ENCODE measurements at regions not wholly inside any gene's neighbourhood (a gene's known extent, or its start where the extent isn't known, plus 50 kb on each side); places are given as distances from the start of the nearest gene placed in this dataset.
"Not testable (repeated sequence)": the region's sequence is repeated elsewhere in the genome, so short reads cannot be mapped to it uniquely, and the experiment has no call there.

DNA sequence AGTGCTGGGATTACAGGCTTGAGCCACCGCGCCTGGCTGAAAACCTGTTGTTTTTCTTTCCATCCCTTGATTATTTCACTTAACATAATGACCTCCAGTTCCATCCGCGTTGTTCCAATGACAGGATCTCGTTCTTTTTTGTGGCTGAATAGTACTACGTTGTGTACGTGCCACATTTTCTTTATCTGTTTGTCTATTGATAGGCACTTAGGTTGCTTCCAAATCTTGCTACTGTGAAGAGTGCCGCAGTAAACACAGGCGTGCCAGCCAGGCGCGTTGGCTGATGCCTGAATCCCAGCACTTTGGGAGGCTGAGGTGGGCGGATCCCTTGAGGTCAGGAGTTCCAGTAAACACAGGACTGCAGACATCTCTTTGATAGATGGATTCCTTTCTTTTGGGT is 165.1 kb downstream of the LAT start:
- DNase-seq; in situ Hi-C loops (cut with MboI; ENCODE audit: low pct_unique_long_range_greater_than_20kb, low sequenced_read_pairs): not testable (repeated sequence)

GRCh38 chr16:29148867-29149272 is 164.0 kb downstream of the LAT start:
- in situ Hi-C loops (cut with MboI; ENCODE audit: low pct_unique_long_range_greater_than_20kb, low sequenced_read_pairs) = no loop called here
- DNase-seq = peak; percentile 40

DNA sequence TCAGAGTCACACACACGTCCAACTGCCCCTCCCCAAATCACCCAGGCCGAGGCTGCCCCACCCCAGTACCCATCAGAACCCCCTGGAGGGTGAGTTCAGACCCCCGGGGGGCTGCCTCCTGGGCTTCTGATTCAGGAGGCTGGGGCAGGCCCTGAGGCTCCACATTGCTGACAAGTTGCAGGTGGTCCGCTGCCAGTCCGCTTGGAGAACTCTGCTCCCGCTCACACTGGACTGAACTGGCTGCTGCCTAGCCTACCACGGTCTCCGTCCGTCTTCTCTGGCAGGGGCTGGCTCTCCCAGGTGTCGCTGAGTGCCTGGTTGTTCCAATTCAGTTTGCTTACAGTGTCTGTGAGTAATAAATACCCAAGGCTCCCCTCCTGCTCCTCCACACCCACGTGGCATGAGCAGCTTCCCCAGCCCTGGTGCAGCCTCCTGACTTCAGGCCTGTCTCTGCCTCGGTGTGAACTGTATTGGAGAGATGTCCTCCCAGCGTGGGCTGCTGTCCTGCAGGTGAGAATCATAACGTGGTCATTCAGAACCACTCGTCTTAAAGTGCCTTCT is 163.4 kb downstream of the LAT start:
- no peak for DNase-seq
- in situ Hi-C loops (cut with MboI; ENCODE audit: low pct_unique_long_range_greater_than_20kb, low sequenced_read_pairs) = no loop called here

DNA sequence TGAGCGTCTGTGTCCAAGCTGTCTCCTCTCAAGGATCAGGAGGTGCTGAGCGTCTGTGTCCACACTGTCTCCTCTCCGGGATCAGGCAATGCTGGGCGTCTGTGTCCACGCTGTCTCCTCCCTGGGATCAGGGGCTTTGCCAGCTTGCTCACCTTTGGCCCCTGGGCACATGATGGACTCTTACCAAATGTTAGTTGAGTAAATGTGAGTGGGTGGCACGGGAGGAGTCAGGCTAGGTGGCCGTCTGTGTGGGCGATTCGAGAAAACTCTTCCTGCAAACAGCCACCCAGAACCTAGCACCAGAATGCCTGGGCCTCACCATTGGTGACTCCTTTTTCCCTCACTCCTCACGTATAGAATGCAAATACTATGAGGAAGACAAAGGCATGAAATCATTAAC is 162.9 kb downstream of the LAT start:
- in situ Hi-C loops (cut with MboI; ENCODE audit: low pct_unique_long_range_greater_than_20kb, low sequenced_read_pairs); DNase-seq: not testable (repeated sequence)

GRCh38 chr16:29146808-29147643 is 162.2 kb downstream of the LAT start:
- in situ Hi-C loops (cut with MboI; ENCODE audit: low pct_unique_long_range_greater_than_20kb, low sequenced_read_pairs); DNase-seq: not testable (repeated sequence)

DNA sequence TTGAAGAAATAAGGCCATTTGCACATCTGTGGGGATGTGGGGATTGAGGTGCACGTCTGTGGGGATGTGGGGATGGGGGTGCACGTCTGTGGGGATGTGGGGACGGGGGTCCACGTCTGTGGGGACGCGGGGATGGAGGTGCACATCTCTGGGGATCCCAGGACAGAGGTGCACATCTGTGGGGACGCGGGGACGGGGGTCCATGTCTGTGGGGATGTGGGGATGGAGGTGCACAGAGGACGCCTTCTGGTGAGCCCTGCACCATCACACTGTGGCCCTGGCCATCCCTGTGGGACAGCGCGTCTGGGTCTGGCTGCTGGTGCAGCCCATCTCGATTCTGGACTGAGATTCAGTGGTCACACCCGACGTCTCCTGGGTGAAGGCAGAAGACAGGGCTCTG is 161.4 kb downstream of the LAT start:
- no peak for DNase-seq
- in situ Hi-C loops (cut with MboI; ENCODE audit: low pct_unique_long_range_greater_than_20kb, low sequenced_read_pairs) = no loop called here

GRCh38 chr16:29145486-29146225 is 160.8 kb downstream of the LAT start:
- in situ Hi-C loops (cut with MboI; ENCODE audit: low pct_unique_long_range_greater_than_20kb, low sequenced_read_pairs); DNase-seq: not testable (repeated sequence)

DNA sequence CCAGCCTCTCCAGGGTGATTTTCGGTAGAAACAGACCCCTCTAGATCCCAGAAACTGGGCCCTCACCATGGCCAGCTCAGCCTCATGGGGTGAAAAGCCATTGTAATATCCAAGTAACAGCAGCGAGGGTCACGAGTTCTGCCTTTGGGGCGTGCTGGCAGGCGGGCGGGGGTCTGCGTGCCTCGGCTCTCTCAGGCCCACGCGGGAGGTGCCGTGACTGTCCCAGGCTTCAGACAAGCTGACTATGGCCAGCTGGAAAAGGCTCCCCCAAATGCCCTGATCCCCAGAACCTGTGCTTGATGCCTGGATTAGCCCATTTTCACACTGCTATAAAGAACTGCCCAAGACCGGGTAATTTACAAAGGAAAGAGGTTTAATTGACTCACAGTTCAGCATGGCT is 160.2 kb downstream of the LAT start:
- in situ Hi-C loops (cut with MboI; ENCODE audit: low pct_unique_long_range_greater_than_20kb, low sequenced_read_pairs); DNase-seq: not testable (repeated sequence)

DNA sequence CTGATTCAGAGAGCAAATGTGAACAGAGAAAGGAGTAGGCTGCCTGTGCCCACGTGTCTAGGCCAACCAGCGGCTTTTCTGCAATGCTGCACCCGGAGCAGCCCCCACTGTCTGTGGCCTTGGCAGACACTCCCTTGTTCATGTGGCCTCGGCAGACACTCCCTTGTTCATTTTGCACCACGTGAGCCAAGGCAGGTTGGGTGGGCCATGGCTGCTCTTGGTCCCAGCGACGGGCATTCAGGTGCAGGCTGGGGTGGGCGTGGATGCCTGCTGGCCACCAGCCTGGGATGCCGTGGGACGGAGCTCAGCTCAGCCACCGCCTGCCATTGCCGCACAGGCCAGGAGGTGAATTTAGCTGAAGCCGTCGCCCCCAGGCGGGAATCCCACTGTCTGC is 159.8 kb downstream of the LAT start:
- DNase-seq; in situ Hi-C loops (cut with MboI; ENCODE audit: low pct_unique_long_range_greater_than_20kb, low sequenced_read_pairs): not testable (repeated sequence)

DNA sequence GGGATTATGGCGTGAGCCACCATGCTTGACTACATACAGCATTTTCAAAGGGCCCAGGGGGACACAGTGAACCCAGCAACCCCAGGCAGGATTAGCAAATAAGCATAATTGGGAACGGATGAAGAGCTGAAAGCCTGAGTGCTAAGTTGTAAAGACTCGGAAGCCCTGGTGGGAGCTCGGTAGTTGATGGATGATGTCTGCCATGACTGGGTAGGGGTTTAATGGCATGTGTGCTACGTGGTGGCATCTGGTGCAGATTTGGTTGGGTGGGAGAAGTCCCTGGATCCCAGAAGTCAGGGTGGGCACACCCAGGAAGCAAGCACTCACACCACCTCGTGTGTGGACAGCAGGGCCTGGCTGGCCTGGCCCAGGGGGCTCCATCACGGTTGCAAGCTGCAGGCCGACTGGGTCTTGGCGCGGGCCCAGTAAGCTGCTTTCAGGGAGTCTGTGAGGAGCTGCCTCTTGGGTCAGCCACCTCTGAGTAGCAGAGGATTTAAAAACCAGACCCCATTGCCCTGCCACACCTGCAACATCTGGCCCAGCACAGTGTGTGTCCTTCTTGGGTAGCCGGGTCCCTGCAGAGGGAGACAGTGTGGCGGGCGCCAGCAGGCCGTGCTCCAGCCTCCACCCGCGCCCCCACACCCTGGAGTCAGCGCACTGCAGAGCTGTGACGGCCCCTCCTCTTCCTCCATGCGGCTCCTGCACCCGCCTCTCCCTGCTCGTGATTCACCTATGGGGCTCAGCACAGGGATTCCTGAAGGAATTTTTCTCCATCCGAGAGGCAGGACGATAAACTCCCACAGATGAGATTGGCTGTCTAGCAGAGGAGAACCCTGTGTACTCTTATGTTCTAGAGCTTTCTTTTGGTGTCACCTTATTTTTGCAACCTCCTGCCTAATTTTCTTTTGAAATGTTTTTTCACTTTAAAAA is 159.2 kb downstream of the LAT start:
- DNase-seq; in situ Hi-C loops (cut with MboI; ENCODE audit: low pct_unique_long_range_greater_than_20kb, low sequenced_read_pairs): not testable (repeated sequence)

DNA sequence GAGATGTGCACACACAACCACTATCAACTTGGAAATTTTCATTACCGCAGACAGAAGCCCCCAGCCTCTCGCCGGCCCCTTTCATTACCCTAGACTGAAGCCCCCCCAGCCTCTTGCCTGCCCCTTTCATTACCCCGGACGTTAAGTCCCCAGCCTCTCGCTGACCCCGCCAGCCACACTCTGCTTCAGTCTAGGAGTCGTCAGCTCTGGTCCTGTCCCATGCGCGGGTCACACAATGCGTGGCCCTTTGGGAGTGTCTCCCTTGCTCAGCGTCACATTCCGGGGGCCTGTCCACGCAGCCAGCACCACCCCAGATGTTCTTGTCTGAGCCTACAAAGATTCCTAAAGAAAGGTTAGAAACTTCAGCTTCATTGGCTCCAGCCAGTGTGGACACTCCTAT is 157.7 kb downstream of the LAT start:
- in situ Hi-C loops (cut with MboI; ENCODE audit: low pct_unique_long_range_greater_than_20kb, low sequenced_read_pairs) = not testable (repeated sequence)

GRCh38 chr16:29141586-29142324 is 156.9 kb downstream of the LAT start:
- DNase-seq = no peak
- in situ Hi-C loops (cut with MboI; ENCODE audit: low pct_unique_long_range_greater_than_20kb, low sequenced_read_pairs) = no loop called here

More for the DNA sequence above, 157.7 kb downstream of the LAT start:
- DNase-seq = not testable (repeated sequence)

- DNase-seq; in situ Hi-C loops (cut with MboI; ENCODE audit: low pct_unique_long_range_greater_than_20kb, low sequenced_read_pairs): not testable (repeated sequence)
Observed at GRCh38 chr16:29141121-29141520, 156.3 kb downstream of the LAT start.

GRCh38 chr16:29139901-29140855 is 155.3 kb downstream of the LAT start:
- DNase-seq; in situ Hi-C loops (cut with MboI; ENCODE audit: low pct_unique_long_range_greater_than_20kb, low sequenced_read_pairs): not testable (repeated sequence)

DNA sequence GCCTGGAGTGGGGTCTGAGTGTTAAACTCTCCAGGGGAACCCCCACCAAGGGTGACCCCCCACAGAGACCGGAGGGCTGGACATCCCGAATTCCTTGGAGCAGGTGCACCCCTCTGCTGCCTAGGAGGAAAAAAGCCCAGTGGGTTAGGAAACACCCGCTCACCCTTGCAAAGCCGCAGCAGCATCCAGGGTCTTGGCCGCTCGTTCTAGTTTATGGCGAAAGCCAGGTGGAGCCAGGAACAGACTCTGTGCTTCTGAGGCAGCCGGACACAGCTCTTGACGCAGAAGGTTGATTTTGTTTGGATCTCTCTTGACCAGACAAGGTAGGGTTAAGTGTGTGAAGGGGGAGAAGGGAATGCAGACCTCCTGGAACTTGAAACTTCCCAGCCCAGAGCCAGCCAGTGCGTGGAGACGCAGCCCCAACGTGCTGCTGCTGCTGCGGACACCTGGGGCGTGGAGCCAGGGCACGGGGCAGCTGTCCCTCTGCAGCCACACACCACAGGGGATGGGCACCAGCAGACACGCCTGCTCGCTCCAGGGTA is 154.5 kb downstream of the LAT start:
- DNase-seq = no peak
- in situ Hi-C loops (cut with MboI; ENCODE audit: low pct_unique_long_range_greater_than_20kb, low sequenced_read_pairs) = no loop called here

DNA sequence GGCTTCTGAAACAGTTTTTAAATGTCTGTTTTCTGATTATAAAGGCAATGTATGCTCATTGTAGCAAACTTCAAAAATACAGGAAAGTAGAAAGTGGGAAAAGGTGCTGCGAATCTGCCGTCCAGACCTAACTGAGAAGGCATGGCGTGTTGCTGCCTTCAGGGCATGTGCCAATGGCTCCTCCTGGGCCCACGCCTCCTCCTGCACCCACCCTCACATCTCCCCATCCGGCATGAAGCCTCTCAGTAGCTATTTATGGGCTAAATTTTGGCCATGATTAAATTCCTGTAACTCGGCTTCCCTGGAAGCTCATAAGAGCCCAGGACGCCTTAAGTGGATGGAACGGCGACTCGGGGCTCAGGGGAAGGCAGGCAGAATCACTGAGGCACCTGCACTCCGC is 153.8 kb downstream of the LAT start:
- in situ Hi-C loops (cut with MboI; ENCODE audit: low pct_unique_long_range_greater_than_20kb, low sequenced_read_pairs); DNase-seq: not testable (repeated sequence)
